ENCODE measurements at regions not wholly inside any gene's neighbourhood (a gene's known extent, or its start where the extent isn't known, plus 50 kb on each side); places are given as distances from the start of the nearest gene placed in this dataset.

- no peak overlapping the region for H3K4me3 ChIP-seq
- no peaks in the 10 kb centered on the region for H3K9me3 ChIP-seq
- DNase-seq = no peak
- no peaks in the 10 kb centered on the region for H3K27me3 ChIP-seq (replicated peaks in 1 of 7)
- no peaks in the 10 kb centered on the region for H3K4me1 ChIP-seq
- intact Hi-C loops (cut with DNase I; ENCODE audit: low total_unique reads) = no loop called here
- H3K36me3 ChIP-seq = no peaks in the 10 kb centered on the region
- H3K27ac ChIP-seq = no peak overlapping the region
- TF ChIP-seq POLR2A (IDR thresholded peaks at IDR 0.05) = no peak
- TF ChIP-seq POLR2AphosphoS5 (IDR thresholded peaks at IDR 0.05) = no peak
- no peak for TF ChIP-seq CTCF (IDR thresholded peaks at IDR 0.05 in 8 of 11, conservative IDR thresholded peaks at IDR 0.05 in 3 of 11)
- 72 to 84% (median 79%) methylated on average over 5 of the region's 5 CpGs for WGBS, 5 donors
Observed at GRCh38 chr2:18325118-18325517, 235.3 kb downstream of the RDH14 start.

- no peak for DNase-seq
- TF ChIP-seq POLR2AphosphoS5 (IDR thresholded peaks at IDR 0.05) (no peak), POLR2A (IDR thresholded peaks at IDR 0.05) (no peak), CTCF (IDR thresholded peaks at IDR 0.05 in 8 of 11, conservative IDR thresholded peaks at IDR 0.05 in 3 of 11) (no peak)
- Histone ChIP-seq H3K27ac (no peak overlapping the region), H3K4me3 (no peak overlapping the region), H3K27me3 (replicated peaks in 1 of 7) (no peaks in the 10 kb centered on the region), H3K9me3 (no peaks in the 10 kb centered on the region), H3K36me3 (no peaks in the 10 kb centered on the region), H3K4me1 (no peaks in the 10 kb centered on the region)
- intact Hi-C loops (cut with DNase I; ENCODE audit: low total_unique reads) = no loop called here
Observed at GRCh38 chr2:18319987-18320386, 240.5 kb downstream of the RDH14 start.

DNA sequence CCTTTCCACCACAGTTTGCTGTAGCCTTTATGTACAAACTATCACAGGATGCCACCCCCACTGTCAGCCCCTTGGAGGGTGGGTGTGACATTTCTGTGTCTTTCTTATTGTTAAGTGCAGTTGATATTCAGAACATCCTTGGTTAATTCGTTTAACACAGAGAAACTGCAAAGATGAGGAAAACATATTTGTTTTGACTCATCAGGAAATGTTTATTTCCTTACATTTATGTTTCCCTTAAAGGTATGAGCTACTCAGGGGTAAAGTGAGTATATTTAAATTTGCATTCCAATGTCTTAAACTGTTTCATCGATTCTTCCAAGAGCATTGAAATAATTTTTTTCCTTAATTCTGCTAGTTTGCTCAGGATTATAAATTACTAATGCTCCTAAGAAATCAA, 243.4 kb downstream of the RDH14 start:
- Histone ChIP-seq H3K27me3 (replicated peaks in 1 of 7) (no peaks in the 10 kb centered on the region), H3K4me1 (no peaks in the 10 kb centered on the region), H3K4me3 (no peak overlapping the region), H3K36me3 (no peaks in the 10 kb centered on the region), H3K27ac (no peak overlapping the region), H3K9me3 (peaks cover 0 to 16% (median 0%) of the 10 kb centered on the region in 8 donors)
- intact Hi-C loops (cut with DNase I; ENCODE audit: low total_unique reads) = no loop called here
- no peak for DNase-seq
- WGBS, 5 donors = 53 to 64% (median 63%) methylated on average over 2 of the region's 2 CpGs
- no peak for TF ChIP-seq POLR2A (IDR thresholded peaks at IDR 0.05)
- no peak for TF ChIP-seq POLR2AphosphoS5 (IDR thresholded peaks at IDR 0.05)
- no peak for TF ChIP-seq CTCF (IDR thresholded peaks at IDR 0.05 in 8 of 11, conservative IDR thresholded peaks at IDR 0.05 in 3 of 11)

DNA sequence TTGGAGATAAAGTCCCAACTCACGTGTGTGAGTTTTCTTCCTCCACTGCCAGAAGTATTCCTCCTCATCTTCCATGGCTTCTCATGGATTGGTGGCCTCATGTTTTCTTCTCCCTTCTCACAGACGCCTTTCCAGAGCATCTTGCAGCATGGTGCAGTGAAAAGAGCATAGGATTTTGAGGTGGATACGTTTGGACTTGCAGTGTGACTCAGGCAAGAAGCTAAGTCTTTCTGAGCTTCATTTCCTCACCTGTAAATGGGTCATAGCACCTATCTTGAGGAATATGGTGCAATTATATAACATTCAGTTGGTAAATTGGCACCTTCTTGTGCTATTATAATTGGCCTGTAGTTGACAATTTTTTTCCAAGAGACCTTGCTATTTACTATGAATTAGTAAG, 247.6 kb downstream of the RDH14 start:
- DNase-seq = no peak
- intact Hi-C loops (cut with DNase I; ENCODE audit: low total_unique reads) = no loop called here
- H3K27me3 ChIP-seq (replicated peaks in 1 of 7) = no peaks in the 10 kb centered on the region
- TF ChIP-seq CTCF (IDR thresholded peaks at IDR 0.05 in 8 of 11, conservative IDR thresholded peaks at IDR 0.05 in 3 of 11) (no peak), POLR2A (IDR thresholded peaks at IDR 0.05) (no peak), POLR2AphosphoS5 (IDR thresholded peaks at IDR 0.05) (no peak)
- no peak overlapping the region for H3K27ac ChIP-seq
- 49 to 70% (median 51%) methylated on average over 3 of the region's 3 CpGs for WGBS, 5 donors
- H3K9me3 ChIP-seq = peaks cover 0 to 16% (median 0%) of the 10 kb centered on the region in 8 donors
- no peaks in the 10 kb centered on the region for H3K36me3 ChIP-seq
- no peak overlapping the region for H3K4me3 ChIP-seq
- no peaks in the 10 kb centered on the region for H3K4me1 ChIP-seq

Measured in spleen (tissue), 11 donors.